Sigmoid colon (tissue), 6 donors: ENCODE measurements at regions not wholly inside any gene's neighbourhood (a gene's known extent, or its start where the extent isn't known, plus 50 kb on each side); places are given as distances from the start of the nearest gene placed in this dataset.
"Not testable (repeated sequence)": the region's sequence is repeated elsewhere in the genome, so short reads cannot be mapped to it uniquely, and the experiment has no call there.

Source experiments
- DNase-seq: peaks from one replicate; pipeline ENCODE4 v3.0.0-alpha.2; 2019
- H3K27ac ChIP-seq, 4 donors: fragments of 200-600 bp; sonication (generic); one replicate each; pipeline ENCODE4 v1.5.1; 2016 to 2019; ENCODE audit warnings: mild to moderate bottlenecking in 1 of 4
- H3K27me3 ChIP-seq, 3 donors: fragments of 200-600 bp; sonication (generic); one replicate each; pipeline ENCODE4 v1.5.1; 2019; ENCODE audit warnings: mild to moderate bottlenecking in 1 of 3
- H3K36me3 ChIP-seq, 4 donors: fragments of 200-600 bp; sonication (generic); one replicate each; pipeline ENCODE4 v1.5.1; 2016 to 2019
- H3K4me1 ChIP-seq, 4 donors: fragments of 200-600 bp; sonication (generic); one replicate each; pipeline ENCODE4 v1.5.1; 2017 to 2019
- H3K4me3 ChIP-seq, 4 donors: fragments of 200-600 bp; sonication (generic); one replicate each; pipeline ENCODE4 v1.5.1; 2017 to 2019; ENCODE audit warnings: mild to moderate bottlenecking in 2 of 4, moderate library complexity in 1 of 4
- H3K9me3 ChIP-seq, 4 donors: fragments of 200-600 bp in 3 of 4; sonication (generic) in 3 of 4; one replicate each; pipeline versions ENCODE4 v1.5.1 to v1.6.1; 2013 to 2019
- EP300 ChIP-seq, 4 donors: sonication (generic); formaldehyde crosslinking; IDR thresholded peaks; one replicate each; pipeline ENCODE4 v1.6.1; 2017; ENCODE audit warnings: antibody characterized with exemption in 4 of 4
- POLR2A ChIP-seq, 2 donors: fragments of 450-650 bp; IDR thresholded peaks; one replicate each; pipeline ENCODE4 v1.6.1; 2016; ENCODE audit warnings: antibody characterized with exemption in 2 of 2, mild to moderate bottlenecking in 2 of 2, moderate library complexity in 2 of 2
- POLR2AphosphoS5 ChIP-seq, 4 donors: sonication (generic); formaldehyde crosslinking; IDR thresholded peaks; one replicate each; pipeline ENCODE4 v1.6.1; 2017; ENCODE audit warnings: antibody characterized with exemption in 4 of 4
- WGBS, 2 donors: extraction: QIAGEN DNeasy Blood & Tissue Kit; methylation state at CpG; one replicate each; pipeline ENCODE4 v1.1.7; 2013; 5-methylcytosine and 5-hydroxymethylcytosine counted together
- intact Hi-C: fragments of 100-400 bp; cut with DNase I; formaldehyde crosslinking; loops from one replicate; pipeline ENCODE4 v1.15.1; 2023
- small RNA-seq, 3 donors: library from RNA; depleted of rRNA; stranded (forward); fragments of <200 nt; gene quantifications; one replicate each; pipeline ENCODE3, GENCODE V24; 2016
- TF ChIP-seq, protein P1 (sequence below), 4 experiments: fragments of 450-650 bp in 3 of 4; fragments of 200-600 bp in 1 of 4; IDR thresholded peaks; one replicate each; pipeline ENCODE4 v1.5.1; 2016 to 2019; ENCODE audit warnings: antibody characterized with exemption in 4 of 4, mild to moderate bottlenecking in 3 of 4, moderate library complexity in 2 of 4
- donor health status: healthy with polysubstance abuse.
- donor health status: healthy.

DNA sequence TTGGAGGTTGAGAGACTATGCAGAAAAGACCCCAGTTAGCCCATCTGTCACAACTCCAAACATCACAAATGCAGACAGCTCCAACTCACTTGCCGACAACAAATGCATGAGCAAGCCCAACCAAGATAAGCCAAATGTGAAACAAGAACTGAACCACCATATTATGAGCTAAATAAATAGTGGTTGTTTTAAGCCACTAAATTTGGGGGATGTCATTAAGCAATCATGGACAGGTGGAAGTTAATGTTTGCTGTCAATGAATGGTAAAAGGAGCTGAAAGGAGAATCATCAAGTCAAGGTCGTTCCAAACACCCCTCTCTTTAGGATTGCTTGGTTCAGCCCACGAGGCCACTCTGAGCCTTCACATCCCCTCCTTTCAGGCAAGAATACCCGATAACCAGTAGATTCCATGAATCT is 71.2 kb upstream of the PLCB4 start:
- WGBS, 2 donors = 81 to 84% methylated on average over 4 of the region's 4 CpGs
- Histone ChIP-seq H3K36me3 (no peaks in the 10 kb centered on the region), H3K4me1 (no peaks in the 10 kb centered on the region), H3K9me3 (no peaks in the 10 kb centered on the region), H3K27me3 (no peaks in the 10 kb centered on the region), H3K4me3 (no peak overlapping the region), H3K27ac (no peak overlapping the region)
- TF ChIP-seq POLR2AphosphoS5 (IDR thresholded peaks at IDR 0.05) = no peak
- TF ChIP-seq EP300 (IDR thresholded peaks at IDR 0.05) = no peak
- intact Hi-C loops = no loop called here
- DNase-seq = no peak

DNA sequence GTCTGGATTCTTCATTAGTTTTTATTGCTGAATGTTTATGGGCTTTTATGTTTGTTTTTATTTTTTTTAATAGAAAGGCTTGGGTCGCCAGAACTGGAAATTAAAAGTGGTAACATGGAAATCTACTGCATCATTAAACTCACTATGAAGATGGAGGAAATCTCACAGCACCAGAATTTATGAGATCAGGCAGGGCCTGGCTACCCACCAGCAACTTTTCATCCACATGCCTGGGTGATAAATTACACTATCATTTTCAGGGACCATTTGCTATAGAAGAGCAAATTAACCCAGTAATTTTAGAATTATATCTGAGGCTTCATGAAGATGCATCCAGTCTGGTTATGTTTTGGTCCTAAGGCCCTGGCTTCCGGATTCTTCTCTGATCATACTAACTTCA is 57.8 kb upstream of the PLCB4 start:
- no peaks in the 10 kb centered on the region for H3K36me3 ChIP-seq
- DNase-seq = no peak
- H3K9me3 ChIP-seq = no peaks in the 10 kb centered on the region
- no peak overlapping the region for H3K27ac ChIP-seq
- 75 to 84% methylated on average over 2 of the region's 2 CpGs for WGBS, 2 donors
- no peak overlapping the region for H3K4me3 ChIP-seq
- H3K27me3 ChIP-seq = no peaks in the 10 kb centered on the region
- intact Hi-C loops = no loop called here
- TF ChIP-seq POLR2AphosphoS5 (IDR thresholded peaks at IDR 0.05) (no peak), EP300 (IDR thresholded peaks at IDR 0.05) (no peak), POLR2A (IDR thresholded peaks at IDR 0.05) (no peak)
- TF ChIP-seq, protein P1, sequence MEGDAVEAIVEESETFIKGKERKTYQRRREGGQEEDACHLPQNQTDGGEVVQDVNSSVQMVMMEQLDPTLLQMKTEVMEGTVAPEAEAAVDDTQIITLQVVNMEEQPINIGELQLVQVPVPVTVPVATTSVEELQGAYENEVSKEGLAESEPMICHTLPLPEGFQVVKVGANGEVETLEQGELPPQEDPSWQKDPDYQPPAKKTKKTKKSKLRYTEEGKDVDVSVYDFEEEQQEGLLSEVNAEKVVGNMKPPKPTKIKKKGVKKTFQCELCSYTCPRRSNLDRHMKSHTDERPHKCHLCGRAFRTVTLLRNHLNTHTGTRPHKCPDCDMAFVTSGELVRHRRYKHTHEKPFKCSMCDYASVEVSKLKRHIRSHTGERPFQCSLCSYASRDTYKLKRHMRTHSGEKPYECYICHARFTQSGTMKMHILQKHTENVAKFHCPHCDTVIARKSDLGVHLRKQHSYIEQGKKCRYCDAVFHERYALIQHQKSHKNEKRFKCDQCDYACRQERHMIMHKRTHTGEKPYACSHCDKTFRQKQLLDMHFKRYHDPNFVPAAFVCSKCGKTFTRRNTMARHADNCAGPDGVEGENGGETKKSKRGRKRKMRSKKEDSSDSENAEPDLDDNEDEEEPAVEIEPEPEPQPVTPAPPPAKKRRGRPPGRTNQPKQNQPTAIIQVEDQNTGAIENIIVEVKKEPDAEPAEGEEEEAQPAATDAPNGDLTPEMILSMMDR (IDR thresholded peaks at IDR 0.05) = no peak
- no peaks in the 10 kb centered on the region for H3K4me1 ChIP-seq

DNA sequence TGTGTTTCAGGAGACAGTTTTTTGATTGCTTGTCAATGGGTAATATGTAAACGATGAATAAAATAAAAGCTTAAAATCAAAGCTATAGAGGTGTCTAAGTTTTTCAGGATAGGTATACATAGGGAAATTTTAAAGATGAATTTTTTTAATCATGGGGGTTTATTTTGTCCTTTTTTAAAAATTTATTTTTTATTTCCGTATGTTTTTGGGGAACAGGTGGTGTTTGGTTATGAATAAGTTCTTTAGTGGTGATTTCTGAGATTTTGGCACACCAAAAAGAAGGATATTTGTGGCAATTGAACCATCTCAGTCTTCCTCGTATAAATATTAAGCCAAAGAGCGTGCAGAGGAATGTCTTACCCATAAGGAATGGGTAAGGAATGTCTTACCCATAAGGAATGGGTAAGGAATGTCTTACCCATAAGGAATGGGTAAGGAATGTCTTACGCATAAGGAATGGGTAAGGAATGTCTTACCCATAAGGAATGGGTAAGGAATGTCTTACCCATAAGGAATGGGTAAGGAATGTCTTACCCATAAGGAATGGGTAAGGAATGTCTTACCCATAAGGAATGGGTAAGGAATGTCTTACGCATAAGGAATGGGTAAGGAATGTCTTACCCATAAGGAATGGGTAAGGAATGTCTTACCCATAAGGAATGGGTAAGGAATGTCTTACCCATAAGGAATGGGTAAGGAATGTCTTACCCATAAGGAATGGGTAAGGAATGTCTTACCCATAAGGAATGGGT is 53.5 kb upstream of the PLCB4 start:
- H3K27me3 ChIP-seq, DNase-seq, H3K4me1 ChIP-seq, H3K27ac ChIP-seq, intact Hi-C loops, H3K4me3 ChIP-seq, H3K36me3 ChIP-seq, H3K9me3 ChIP-seq: not testable (repeated sequence)
- 83 to 95% methylated on average over 4 of the region's 6 CpGs for WGBS, 2 donors

DNA sequence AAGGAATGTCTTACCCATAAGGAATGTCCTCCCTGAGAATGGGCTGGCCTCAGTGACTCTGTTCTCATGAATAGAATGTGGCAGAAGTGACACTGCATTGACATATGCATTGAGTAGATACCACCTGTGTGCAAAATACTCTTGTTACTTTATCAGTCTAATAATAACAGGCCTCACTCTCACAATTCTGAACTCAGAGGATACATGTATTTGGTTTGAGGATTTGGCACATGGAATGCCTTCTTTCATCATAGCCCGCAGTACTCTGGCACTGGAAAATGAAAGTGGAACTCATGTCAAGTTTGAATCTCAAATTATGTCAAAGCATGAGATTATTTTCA is 52.9 kb upstream of the PLCB4 start:
- Histone ChIP-seq H3K9me3 (no peaks in the 10 kb centered on the region), H3K4me3 (no peak overlapping the region), H3K36me3 (no peaks in the 10 kb centered on the region), H3K27ac (no peak overlapping the region), H3K4me1 (no peaks in the 10 kb centered on the region), H3K27me3 (no peaks in the 10 kb centered on the region)
- intact Hi-C loops = no loop called here
- WGBS, 2 donors = 73 to 75% methylated on average over 1 of the region's 1 CpG
- DNase-seq = no peak
- TF ChIP-seq EP300 (IDR thresholded peaks at IDR 0.05) = no peak
- TF ChIP-seq, protein P1 (IDR thresholded peaks at IDR 0.05) = no peak
- no peak for TF ChIP-seq POLR2AphosphoS5 (IDR thresholded peaks at IDR 0.05)
- TF ChIP-seq POLR2A (IDR thresholded peaks at IDR 0.05) = no peak

DNA sequence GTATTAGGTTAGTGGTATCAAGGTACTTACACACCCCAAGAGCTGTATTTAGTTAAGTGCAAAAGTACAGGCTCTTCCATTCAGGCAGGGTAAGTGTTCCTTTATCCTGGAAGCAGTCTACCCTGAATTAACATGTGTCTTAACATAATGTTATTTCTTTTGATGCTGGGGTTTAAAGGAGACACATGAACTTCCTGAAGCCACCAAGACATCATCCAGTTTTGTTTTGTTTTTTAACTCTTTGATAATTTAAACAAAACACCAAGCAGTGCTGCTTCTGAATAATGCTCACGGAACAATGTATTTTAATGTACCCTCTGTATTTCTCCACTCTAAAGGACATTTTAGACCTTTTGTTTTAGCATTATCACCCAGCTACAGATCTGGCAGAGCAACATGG is 50.5 kb upstream of the PLCB4 start:
- 94 to 96% methylated on average over 1 of the region's 1 CpG for WGBS, 2 donors
- H3K36me3 ChIP-seq = no peaks in the 10 kb centered on the region

More for the DNA sequence above, 50.5 kb upstream of the PLCB4 start:
- Histone ChIP-seq H3K27me3 (no peaks in the 10 kb centered on the region), H3K4me1 (no peaks in the 10 kb centered on the region), H3K4me3 (no peak overlapping the region), H3K9me3 (no peaks in the 10 kb centered on the region), H3K27ac (no peak overlapping the region)
- intact Hi-C loops = no loop called here
- TF ChIP-seq POLR2A (IDR thresholded peaks at IDR 0.05) (no peak), POLR2AphosphoS5 (IDR thresholded peaks at IDR 0.05) (no peak), EP300 (IDR thresholded peaks at IDR 0.05) (no peak)
- TF ChIP-seq, protein P1 (IDR thresholded peaks at IDR 0.05) = no peak
- DNase-seq = no peak

Small RNA genes lying in the stretch of these regions (small RNA-seq; reads per million reads assigned to genes)
- 0 reads per million in 3 donors for gene RF00017
